ENCODE measurements at regions not wholly inside any gene's neighbourhood (a gene's known extent, or its start where the extent isn't known, plus 50 kb on each side); places are given as distances from the start of the nearest gene placed in this dataset.

DNA sequence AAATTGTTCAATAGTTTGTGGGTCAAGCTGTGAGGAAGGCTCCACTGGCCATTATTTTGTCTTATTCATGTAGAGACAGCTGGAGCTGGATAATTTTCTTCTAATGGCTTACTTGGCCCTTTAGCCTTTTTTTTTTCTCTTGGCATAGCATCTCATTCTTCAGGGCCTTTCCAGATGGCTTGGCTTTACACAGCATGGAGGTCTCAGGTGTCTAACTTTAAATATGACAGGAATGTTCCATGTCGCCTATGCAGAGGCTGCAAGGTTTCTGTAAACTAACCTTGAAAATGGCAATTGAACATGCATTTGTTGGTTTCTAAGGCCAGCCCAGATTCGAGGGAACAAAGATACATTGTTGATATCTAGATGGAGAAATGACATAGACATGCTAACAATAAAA lies 247.9 kb upstream of the CNTN5 start:
- H3K9me3 Mint-ChIP-seq = peaks cover 0 to 13% (median 8%) of the 10 kb centered on the region in 7 donors
- H3K27me3 Mint-ChIP-seq = no peaks in the 10 kb centered on the region
- Histone ChIP-seq H3K4me3 (ENCODE audit: low read depth, low read length) (no peak overlapping the region), H3K9me3 (ENCODE audit: control insufficient read depth in 2 of 2, low read length in 2 of 2) (peaks cover 2 to 3% of the 10 kb centered on the region in 2 experiments), H3K27me3 (ENCODE audit: control insufficient read depth, insufficient read depth, low read length) (no peaks in the 10 kb centered on the region), H3K27ac (ENCODE audit: insufficient read depth, low read length, poor library complexity, severe bottlenecking) (no peak overlapping the region), H3K36me3 (ENCODE audit: control insufficient read depth, insufficient read depth, low read length) (no peaks in the 10 kb centered on the region), H3K4me1 (ENCODE audit: control insufficient read depth, insufficient read depth, low read length, poor library complexity, severe bottlenecking) (no peaks in the 10 kb centered on the region)
- no peaks in the 10 kb centered on the region for H3K4me1 Mint-ChIP-seq
- H3K36me3 Mint-ChIP-seq = no peaks in the 10 kb centered on the region
- no peak overlapping the region for H3K27ac Mint-ChIP-seq
- ATAC-seq (ENCODE audit: low read depth in 2 of 2) (no peak), DNase-seq (no peak)
- no peak overlapping the region for H3K4me3 Mint-ChIP-seq

DNA sequence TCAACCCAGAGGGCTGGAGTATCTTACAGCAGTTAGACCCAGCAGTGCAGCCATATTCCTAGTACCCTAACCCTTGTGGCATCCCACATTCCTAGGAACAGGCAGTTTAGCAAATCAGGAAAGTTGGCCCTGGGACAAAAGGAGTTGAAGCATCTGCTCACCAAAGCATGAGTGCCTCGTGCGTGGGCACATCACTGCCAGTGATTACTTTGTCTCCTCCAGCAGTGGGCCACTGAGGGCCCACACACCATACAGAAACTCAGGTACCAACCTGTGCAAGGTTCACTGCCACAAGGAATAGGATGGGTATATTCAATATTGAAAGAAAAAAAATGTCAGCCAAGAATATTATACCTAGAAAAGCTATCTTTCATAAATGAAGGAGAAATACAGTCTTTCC lies 227.5 kb upstream of the CNTN5 start:
- Histone ChIP-seq H3K9me3 (ENCODE audit: control insufficient read depth in 2 of 2, low read length in 2 of 2) (no peaks in the 10 kb centered on the region), H3K36me3 (ENCODE audit: control insufficient read depth, insufficient read depth, low read length) (no peaks in the 10 kb centered on the region), H3K27ac (ENCODE audit: insufficient read depth, low read length, poor library complexity, severe bottlenecking) (no peak overlapping the region), H3K4me1 (ENCODE audit: control insufficient read depth, insufficient read depth, low read length, poor library complexity, severe bottlenecking) (no peaks in the 10 kb centered on the region), H3K4me3 (ENCODE audit: low read depth, low read length) (no peak overlapping the region), H3K27me3 (ENCODE audit: control insufficient read depth, insufficient read depth, low read length) (no peaks in the 10 kb centered on the region)
- H3K27me3 Mint-ChIP-seq = no peaks in the 10 kb centered on the region
- ATAC-seq (ENCODE audit: low read depth in 2 of 2) (no peak), DNase-seq (no peak)
- no peaks in the 10 kb centered on the region for H3K4me1 Mint-ChIP-seq
- H3K27ac Mint-ChIP-seq = no peak overlapping the region
- no peak overlapping the region for H3K4me3 Mint-ChIP-seq
- H3K36me3 Mint-ChIP-seq = no peaks in the 10 kb centered on the region
- peaks cover 0 to 18% (median 4%) of the 10 kb centered on the region in 7 donors for H3K9me3 Mint-ChIP-seq

- H3K27me3 Mint-ChIP-seq = no peaks in the 10 kb centered on the region
- no peak overlapping the region for H3K4me3 Mint-ChIP-seq
- no peaks in the 10 kb centered on the region for H3K27me3 ChIP-seq (ENCODE audit: control insufficient read depth, insufficient read depth, low read length)
- H3K4me1 ChIP-seq (ENCODE audit: control insufficient read depth, insufficient read depth, low read length, poor library complexity, severe bottlenecking) = no peaks in the 10 kb centered on the region
- H3K9me3 ChIP-seq (ENCODE audit: control insufficient read depth in 2 of 2, low read length in 2 of 2) = peaks cover 0 to 4% of the 10 kb centered on the region in 2 experiments
- no peaks in the 10 kb centered on the region for H3K36me3 ChIP-seq (ENCODE audit: control insufficient read depth, insufficient read depth, low read length)
- no peaks in the 10 kb centered on the region for H3K36me3 Mint-ChIP-seq
- peaks cover 0 to 14% (median 6%) of the 10 kb centered on the region in 7 donors for H3K9me3 Mint-ChIP-seq
- ATAC-seq (ENCODE audit: low read depth in 2 of 2) (no peak), DNase-seq (no peak)
- H3K4me3 ChIP-seq (ENCODE audit: low read depth, low read length) = no peak overlapping the region
- no peak overlapping the region for H3K27ac Mint-ChIP-seq
- H3K27ac ChIP-seq (ENCODE audit: insufficient read depth, low read length, poor library complexity, severe bottlenecking) = no peak overlapping the region
- no peaks in the 10 kb centered on the region for H3K4me1 Mint-ChIP-seq
Measured at GRCh38 chr11:98798333-98798732, 222.4 kb upstream of the CNTN5 start.

- Mint-ChIP-seq H3K4me1 (no peaks in the 10 kb centered on the region), H3K27ac (no peak overlapping the region), H3K4me3 (no peak overlapping the region), H3K27me3 (no peaks in the 10 kb centered on the region), H3K36me3 (no peaks in the 10 kb centered on the region), H3K9me3 (peaks cover 1 to 12% (median 5%) of the 10 kb centered on the region in 7 donors)
- peaks cover 0 to 4% of the 10 kb centered on the region in 2 experiments for H3K9me3 ChIP-seq (ENCODE audit: control insufficient read depth in 2 of 2, low read length in 2 of 2)
- H3K27me3 ChIP-seq (ENCODE audit: control insufficient read depth, insufficient read depth, low read length) = no peaks in the 10 kb centered on the region
- H3K27ac ChIP-seq (ENCODE audit: insufficient read depth, low read length, poor library complexity, severe bottlenecking) = no peak overlapping the region
- DNase-seq = no peak
- no peak overlapping the region for H3K4me3 ChIP-seq (ENCODE audit: low read depth, low read length)
- no peaks in the 10 kb centered on the region for H3K36me3 ChIP-seq (ENCODE audit: control insufficient read depth, insufficient read depth, low read length)
- no peaks in the 10 kb centered on the region for H3K4me1 ChIP-seq (ENCODE audit: control insufficient read depth, insufficient read depth, low read length, poor library complexity, severe bottlenecking)
- no peak for ATAC-seq (ENCODE audit: low read depth in 2 of 2)
Measured at GRCh38 chr11:98800696-98801095, 220.1 kb upstream of the CNTN5 start.

- Mint-ChIP-seq H3K27me3 (no peaks in the 10 kb centered on the region), H3K27ac (no peak overlapping the region), H3K9me3 (peaks cover 3 to 29% (median 16%) of the 10 kb centered on the region in 7 donors)
Measured at GRCh38 chr11:98828986-98829708, 191.6 kb upstream of the CNTN5 start.

DNA sequence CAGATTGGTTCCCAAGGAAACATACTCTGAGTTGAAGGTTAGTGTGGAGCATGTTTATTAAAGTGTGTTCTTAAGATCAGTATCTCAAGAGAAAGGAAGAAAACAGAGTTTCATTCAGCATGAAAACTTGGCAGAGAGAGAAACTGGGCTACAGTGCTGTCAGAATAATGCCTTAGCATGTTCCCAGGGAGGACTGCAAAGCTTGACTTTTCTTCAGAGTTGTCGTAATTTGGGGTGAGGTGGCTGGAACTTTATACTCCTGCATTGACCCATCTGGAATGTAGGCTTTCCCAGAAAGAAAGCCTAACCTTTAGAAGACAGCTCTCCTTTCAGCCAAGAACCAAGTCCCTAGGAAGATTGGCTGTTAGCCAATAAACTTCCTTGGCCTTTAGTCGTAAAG lies 190.8 kb upstream of the CNTN5 start:
- no peak for DNase-seq
- Mint-ChIP-seq H3K4me1 (no peaks in the 10 kb centered on the region), H3K36me3 (no peaks in the 10 kb centered on the region), H3K9me3 (peaks cover 6 to 34% (median 17%) of the 10 kb centered on the region in 7 donors), H3K27me3 (no peaks in the 10 kb centered on the region), H3K27ac (no peak overlapping the region), H3K4me3 (no peak overlapping the region)
- no peaks in the 10 kb centered on the region for H3K36me3 ChIP-seq (ENCODE audit: control insufficient read depth, insufficient read depth, low read length)
- no peak overlapping the region for H3K27ac ChIP-seq (ENCODE audit: insufficient read depth, low read length, poor library complexity, severe bottlenecking)
- no peak overlapping the region for H3K4me3 ChIP-seq (ENCODE audit: low read depth, low read length)
- H3K9me3 ChIP-seq (ENCODE audit: control insufficient read depth in 2 of 2, low read length in 2 of 2) = peaks cover 3 to 5% of the 10 kb centered on the region in 2 experiments
- H3K4me1 ChIP-seq (ENCODE audit: control insufficient read depth, insufficient read depth, low read length, poor library complexity, severe bottlenecking) = no peaks in the 10 kb centered on the region
- no peaks in the 10 kb centered on the region for H3K27me3 ChIP-seq (ENCODE audit: control insufficient read depth, insufficient read depth, low read length)
- ATAC-seq (ENCODE audit: low read depth in 2 of 2) = no peak

More at GRCh38 chr11:98828986-98829708, 191.6 kb upstream of the CNTN5 start:
- Mint-ChIP-seq H3K4me1 (no peaks in the 10 kb centered on the region), H3K36me3 (no peaks in the 10 kb centered on the region), H3K4me3 (no peak overlapping the region)
- ATAC-seq (ENCODE audit: low read depth in 2 of 2) = no peak
- Histone ChIP-seq H3K4me1 (ENCODE audit: control insufficient read depth, insufficient read depth, low read length, poor library complexity, severe bottlenecking) (no peaks in the 10 kb centered on the region), H3K36me3 (ENCODE audit: control insufficient read depth, insufficient read depth, low read length) (no peaks in the 10 kb centered on the region), H3K4me3 (ENCODE audit: low read depth, low read length) (no peak overlapping the region), H3K27ac (ENCODE audit: insufficient read depth, low read length, poor library complexity, severe bottlenecking) (no peak overlapping the region), H3K27me3 (ENCODE audit: control insufficient read depth, insufficient read depth, low read length) (no peaks in the 10 kb centered on the region), H3K9me3 (ENCODE audit: control insufficient read depth in 2 of 2, low read length in 2 of 2) (peaks cover 3 to 5% of the 10 kb centered on the region in 2 experiments)
- no peak for DNase-seq

- Mint-ChIP-seq H3K9me3 (peaks cover 0 to 23% (median 5%) of the 10 kb centered on the region in 7 donors), H3K27ac (no peak overlapping the region), H3K4me3 (no peak overlapping the region), H3K27me3 (no peaks in the 10 kb centered on the region), H3K36me3 (no peaks in the 10 kb centered on the region), H3K4me1 (no peaks in the 10 kb centered on the region)
- DNase-seq = no peak
- ATAC-seq (ENCODE audit: low read depth in 2 of 2) = no peak
- H3K27ac ChIP-seq (ENCODE audit: insufficient read depth, low read length, poor library complexity, severe bottlenecking) = no peak overlapping the region
- H3K9me3 ChIP-seq (ENCODE audit: control insufficient read depth in 2 of 2, low read length in 2 of 2) = peaks cover 0 to 5% of the 10 kb centered on the region in 2 experiments
- H3K36me3 ChIP-seq (ENCODE audit: control insufficient read depth, insufficient read depth, low read length) = no peaks in the 10 kb centered on the region
- no peaks in the 10 kb centered on the region for H3K4me1 ChIP-seq (ENCODE audit: control insufficient read depth, insufficient read depth, low read length, poor library complexity, severe bottlenecking)
- no peaks in the 10 kb centered on the region for H3K27me3 ChIP-seq (ENCODE audit: control insufficient read depth, insufficient read depth, low read length)
- H3K4me3 ChIP-seq (ENCODE audit: low read depth, low read length) = no peak overlapping the region
Measured at GRCh38 chr11:98834776-98835175, 186.0 kb upstream of the CNTN5 start.

DNA sequence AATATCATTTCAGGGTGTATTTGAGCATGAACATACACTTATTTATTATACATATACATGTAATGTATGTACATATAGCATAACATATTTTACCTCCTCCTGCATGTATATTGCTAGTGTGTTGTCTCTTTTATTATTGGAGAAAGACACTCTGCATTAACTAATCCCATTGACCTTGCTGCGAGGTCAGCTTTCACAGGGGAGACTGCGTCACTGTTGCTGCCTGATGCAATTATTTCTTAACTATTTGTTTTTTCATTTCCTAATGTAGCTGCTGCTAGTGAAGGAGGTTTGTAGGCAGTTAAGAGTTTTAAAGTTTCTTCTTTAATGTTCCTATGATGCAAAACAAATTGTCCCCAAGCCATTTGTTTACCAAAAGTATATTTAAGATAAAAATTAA lies 185.4 kb upstream of the CNTN5 start:
- no peak overlapping the region for H3K27ac ChIP-seq (ENCODE audit: insufficient read depth, low read length, poor library complexity, severe bottlenecking)
- no peak for ATAC-seq (ENCODE audit: low read depth in 2 of 2)
- H3K9me3 ChIP-seq (ENCODE audit: control insufficient read depth in 2 of 2, low read length in 2 of 2) = peaks cover 0 to 5% of the 10 kb centered on the region in 2 experiments
- no peaks in the 10 kb centered on the region for H3K27me3 Mint-ChIP-seq
- no peaks in the 10 kb centered on the region for H3K36me3 ChIP-seq (ENCODE audit: control insufficient read depth, insufficient read depth, low read length)
- no peaks in the 10 kb centered on the region for H3K4me1 ChIP-seq (ENCODE audit: control insufficient read depth, insufficient read depth, low read length, poor library complexity, severe bottlenecking)
- no peaks in the 10 kb centered on the region for H3K27me3 ChIP-seq (ENCODE audit: control insufficient read depth, insufficient read depth, low read length)
- H3K4me3 ChIP-seq (ENCODE audit: low read depth, low read length) = no peak overlapping the region
- no peak overlapping the region for H3K27ac Mint-ChIP-seq
- H3K36me3 Mint-ChIP-seq = no peaks in the 10 kb centered on the region
- no peak overlapping the region for H3K4me3 Mint-ChIP-seq
- no peaks in the 10 kb centered on the region for H3K4me1 Mint-ChIP-seq
- DNase-seq = no peak
- H3K9me3 Mint-ChIP-seq = peaks cover 0 to 23% (median 5%) of the 10 kb centered on the region in 7 donors
